CD4-positive, alpha-beta memory T cell (primary cell): ENCODE measurements at regions not wholly inside any gene's neighbourhood (a gene's known extent, or its start where the extent isn't known, plus 50 kb on each side); places are given as distances from the start of the nearest gene placed in this dataset.
A peak's percentile ranks its signal among the peaks of the same experiment; 100 is the strongest.

Experiments
- CTCF ChIA-PET: fragments of 350-600 bp; sonication (Branson Sonifier 250); formaldehyde crosslinking; loops from one replicate; lab custom pipeline; 2021; ENCODE audit warnings: inconsistent platforms; ENCODE audit not compliant: partially characterized antibody; lab: Charles Lee
- POLR2A ChIA-PET: fragments of 350-600 bp; sonication (Branson Sonifier 250); formaldehyde crosslinking; loops from one replicate; lab custom pipeline; 2021; ENCODE audit not compliant: partially characterized antibody; lab: Charles Lee
- DNase-seq, 5 donors: peaks; one replicate each; pipeline versions ENCODE4 v3.0.0 to v3.0.0-alpha.2; 2020 to 2022; ENCODE audit warnings: mixed read lengths in 1 of 5
- H3K27ac ChIP-seq: one replicate; pipeline ENCODE4 v1.7.0; 2013; ENCODE audit warnings: low read depth, low read length
- H3K27me3 ChIP-seq: 2 replicates; pipeline ENCODE4 v1.7.0; 2013; ENCODE audit warnings: mild to moderate bottlenecking, low read length, moderate library complexity; ENCODE audit not compliant: insufficient read depth
- H3K36me3 ChIP-seq: 2 replicates; pipeline ENCODE4 v1.7.0; 2013; ENCODE audit warnings: mild to moderate bottlenecking, low read length, moderate library complexity; ENCODE audit not compliant: insufficient read depth
- H3K4me1 ChIP-seq: 2 replicates; pipeline ENCODE4 v1.7.0; 2013; ENCODE audit warnings: mild to moderate bottlenecking, low read length, moderate library complexity; ENCODE audit not compliant: insufficient read depth
- H3K4me3 ChIP-seq, 2 donors: one replicate each; pipeline ENCODE4 v1.7.0; 2013; ENCODE audit warnings: low read length in 2 of 2, mild to moderate bottlenecking in 1 of 2
- H3K9me3 ChIP-seq, 2 donors: one replicate each; pipeline ENCODE4 v1.7.0; 2013; ENCODE audit warnings: low read length in 2 of 2, control low read depth in 1 of 2; ENCODE audit not compliant: control insufficient read depth in 1 of 2
- H3K27ac Mint-ChIP-seq, 7 donors: one replicate each; pipeline ENCODE4 v1.8.0; 2020 to 2021; ENCODE audit warnings: mixed read lengths in 7 of 7, mild to moderate bottlenecking in 6 of 7, inconsistent platforms in 3 of 7, moderate library complexity in 3 of 7
- H3K27me3 Mint-ChIP-seq, 2 donors: one replicate each; pipeline ENCODE4 v1.8.0; 2020 to 2021; ENCODE audit warnings: mixed read lengths in 2 of 2
- H3K36me3 Mint-ChIP-seq, 2 donors: one replicate each; pipeline ENCODE4 v1.8.0; 2020 to 2021; ENCODE audit warnings: mixed read lengths in 2 of 2, inconsistent platforms in 1 of 2, mild to moderate bottlenecking in 1 of 2
- H3K4me1 Mint-ChIP-seq, 4 donors: one replicate each; pipeline ENCODE4 v1.8.0; 2020 to 2021; ENCODE audit warnings: mixed read lengths in 4 of 4, mild to moderate bottlenecking in 1 of 4
- H3K4me3 Mint-ChIP-seq, 8 donors: one replicate each; pipeline ENCODE4 v1.8.0; 2020 to 2021; ENCODE audit warnings: mixed read lengths in 8 of 8, mild to moderate bottlenecking in 7 of 8, moderate library complexity in 6 of 8, inconsistent platforms in 3 of 8
- H3K9me3 Mint-ChIP-seq, 8 donors: one replicate each; pipeline ENCODE4 v1.8.0; 2020 to 2021; ENCODE audit warnings: mixed read lengths in 8 of 8, mild to moderate bottlenecking in 5 of 8, inconsistent platforms in 3 of 8, moderate library complexity in 1 of 8
- intact Hi-C: fragments of 100-400 bp; cut with micrococcal nuclease; formaldehyde crosslinking; loops from one replicate; pipeline ENCODE4 v1.15.1; 2023

GRCh38 chr2:236776695-236777251 lies 207.1 kb downstream of the ACKR3 start:
- Histone ChIP-seq H3K27me3 (no peaks in the 10 kb centered on the region), H3K27ac (no peak overlapping the region), H3K36me3 (no peaks in the 10 kb centered on the region), H3K4me1 (no peaks in the 10 kb centered on the region), H3K9me3 (no peaks in the 10 kb centered on the region), H3K4me3 (no peak overlapping the region)
- Mint-ChIP-seq H3K27me3 (peaks cover 4 to 8% of the 10 kb centered on the region in 2 donors), H3K4me3 (no peak overlapping the region), H3K9me3 (no peaks in the 10 kb centered on the region), H3K36me3 (no peaks in the 10 kb centered on the region), H3K4me1 (no peaks in the 10 kb centered on the region), H3K27ac (no peak overlapping the region)
- ChIA-PET CTCF (interaction anchor here (1.2 kb wide), 1 partner anchor 8 kb away, joined by 3 read pairs; no protein-coding TSS in a partner anchor), POLR2A (no interaction called here)
- DNase-seq = no peak
- intact Hi-C loops = no loop called here

- ChIA-PET CTCF (no interaction called here), POLR2A (no interaction called here)
- no peak overlapping the region for H3K27ac Mint-ChIP-seq
- no peak overlapping the region for H3K4me3 Mint-ChIP-seq
- intact Hi-C loops = no loop called here
- Histone ChIP-seq H3K4me3 (no peak overlapping the region), H3K27me3 (no peaks in the 10 kb centered on the region), H3K4me1 (no peaks in the 10 kb centered on the region), H3K27ac (no peak overlapping the region), H3K9me3 (no peaks in the 10 kb centered on the region), H3K36me3 (no peaks in the 10 kb centered on the region)
- H3K9me3 Mint-ChIP-seq = no peaks in the 10 kb centered on the region
- H3K27me3 Mint-ChIP-seq = peaks cover 4 to 13% of the 10 kb centered on the region in 2 donors
- no peaks in the 10 kb centered on the region for H3K4me1 Mint-ChIP-seq
- DNase-seq = no peak
- H3K36me3 Mint-ChIP-seq = no peaks in the 10 kb centered on the region
Observed at GRCh38 chr2:236777408-236777807, 207.8 kb downstream of the ACKR3 start.

GRCh38 chr2:236781933-236782816 lies 212.6 kb downstream of the ACKR3 start:
- CTCF ChIA-PET = no interaction called here
- Mint-ChIP-seq H3K9me3 (no peaks in the 10 kb centered on the region), H3K27me3 (peaks cover 21 to 33% of the 10 kb centered on the region in 2 donors), H3K36me3 (no peaks in the 10 kb centered on the region), H3K4me1 (no peaks in the 10 kb centered on the region), H3K4me3 (no peak overlapping the region), H3K27ac (peak overlapping the region in 1 of 7 donors; percentile 7)
- no peaks in the 10 kb centered on the region for H3K36me3 ChIP-seq
- intact Hi-C loops = no loop called here
- no peak for DNase-seq
- H3K9me3 ChIP-seq = no peaks in the 10 kb centered on the region
- H3K4me3 ChIP-seq = no peak overlapping the region
- H3K27me3 ChIP-seq = no peaks in the 10 kb centered on the region
- H3K27ac ChIP-seq = no peak overlapping the region
- no peaks in the 10 kb centered on the region for H3K4me1 ChIP-seq
- POLR2A ChIA-PET = no interaction called here

- Mint-ChIP-seq H3K36me3 (no peaks in the 10 kb centered on the region), H3K4me3 (no peak overlapping the region), H3K27ac (no peak overlapping the region), H3K27me3 (peaks cover 24 to 34% of the 10 kb centered on the region in 2 donors), H3K4me1 (peaks cover 0 to 3% (median 0%) of the 10 kb centered on the region in 4 donors), H3K9me3 (no peaks in the 10 kb centered on the region)
- Histone ChIP-seq H3K27me3 (no peaks in the 10 kb centered on the region), H3K4me3 (no peak overlapping the region), H3K36me3 (no peaks in the 10 kb centered on the region), H3K27ac (no peak overlapping the region), H3K9me3 (no peaks in the 10 kb centered on the region), H3K4me1 (no peaks in the 10 kb centered on the region)
- POLR2A ChIA-PET = no interaction called here
- intact Hi-C loops = no loop called here
- CTCF ChIA-PET = no interaction called here
- DNase-seq = no peak
Observed at GRCh38 chr2:236782938-236783337, 213.3 kb downstream of the ACKR3 start.

- ChIA-PET POLR2A (no interaction called here), CTCF (no interaction called here)
- no peaks in the 10 kb centered on the region for H3K4me1 ChIP-seq
- H3K4me3 Mint-ChIP-seq = no peak overlapping the region
- no peaks in the 10 kb centered on the region for H3K9me3 Mint-ChIP-seq
- H3K27me3 Mint-ChIP-seq = peaks cover 25 to 34% of the 10 kb centered on the region in 2 donors
- no peaks in the 10 kb centered on the region for H3K9me3 ChIP-seq
- H3K27ac ChIP-seq = no peak overlapping the region
- no peaks in the 10 kb centered on the region for H3K36me3 Mint-ChIP-seq
- peaks cover 0 to 3% (median 0%) of the 10 kb centered on the region in 4 donors for H3K4me1 Mint-ChIP-seq
- H3K4me3 ChIP-seq = no peak overlapping the region
- H3K27ac Mint-ChIP-seq = no peak overlapping the region
- no peaks in the 10 kb centered on the region for H3K36me3 ChIP-seq
- DNase-seq = no peak
- intact Hi-C loops = no loop called here
- no peaks in the 10 kb centered on the region for H3K27me3 ChIP-seq
Observed at GRCh38 chr2:236783417-236784020, 213.9 kb downstream of the ACKR3 start.

- Histone ChIP-seq H3K27me3 (no peaks in the 10 kb centered on the region), H3K4me3 (no peak overlapping the region), H3K4me1 (no peaks in the 10 kb centered on the region), H3K27ac (no peak overlapping the region), H3K9me3 (no peaks in the 10 kb centered on the region), H3K36me3 (no peaks in the 10 kb centered on the region)
- no peak overlapping the region for H3K27ac Mint-ChIP-seq
- H3K27me3 Mint-ChIP-seq = peaks cover 27 to 44% of the 10 kb centered on the region in 2 donors
- no peaks in the 10 kb centered on the region for H3K9me3 Mint-ChIP-seq
- intact Hi-C loops = no loop called here
- POLR2A ChIA-PET = no interaction called here
- CTCF ChIA-PET = interaction anchor here (1.2 kb wide), 1 partner anchor 10 kb away, joined by 3 read pairs; no protein-coding TSS in a partner anchor
- no peaks in the 10 kb centered on the region for H3K36me3 Mint-ChIP-seq
- no peak for DNase-seq
- H3K4me3 Mint-ChIP-seq = no peak overlapping the region
- peaks cover 0 to 3% (median 0%) of the 10 kb centered on the region in 4 donors for H3K4me1 Mint-ChIP-seq
Observed at GRCh38 chr2:236785611-236786057, 216.0 kb downstream of the ACKR3 start.

- Histone ChIP-seq H3K27me3 (no peaks in the 10 kb centered on the region), H3K4me3 (no peak overlapping the region), H3K36me3 (no peaks in the 10 kb centered on the region), H3K27ac (no peak overlapping the region), H3K9me3 (no peaks in the 10 kb centered on the region), H3K4me1 (no peaks in the 10 kb centered on the region)
- no peak for DNase-seq
- intact Hi-C loops = no loop called here
- CTCF ChIA-PET = no interaction called here
- Mint-ChIP-seq H3K27ac (no peak overlapping the region), H3K4me1 (peaks cover 0 to 3% (median 0%) of the 10 kb centered on the region in 4 donors), H3K36me3 (no peaks in the 10 kb centered on the region), H3K4me3 (no peak overlapping the region), H3K9me3 (no peaks in the 10 kb centered on the region), H3K27me3 (peaks cover 30 to 42% of the 10 kb centered on the region in 2 donors)
- POLR2A ChIA-PET = no interaction called here
Observed at GRCh38 chr2:236786751-236787150, 217.1 kb downstream of the ACKR3 start.
